Tibial nerve (tissue), 4 donors: ENCODE measurements at regions not wholly inside any gene's neighbourhood (a gene's known extent, or its start where the extent isn't known, plus 50 kb on each side); places are given as distances from the start of the nearest gene placed in this dataset.

ENCODE experiments used
- CTCF ChIP-seq, 5 experiments: fragments of 200-600 bp in 3 of 5; fragments of 450-650 bp in 2 of 5; sonication (generic) in 3 of 5; IDR thresholded peaks; one replicate each; pipeline ENCODE4 v1.5.1; 2016 to 2019; ENCODE audit warnings: antibody characterized with exemption in 5 of 5, mild to moderate bottlenecking in 3 of 5, moderate library complexity in 2 of 5
- EP300 ChIP-seq, 2 donors: sonication (generic); formaldehyde crosslinking; IDR thresholded peaks; one replicate each; pipeline ENCODE4 v1.6.1; 2017; ENCODE audit warnings: antibody characterized with exemption in 2 of 2, mild to moderate bottlenecking in 1 of 2
- POLR2A ChIP-seq, 2 donors: fragments of 450-650 bp; IDR thresholded peaks; one replicate each; pipeline ENCODE4 v1.6.1; 2017; ENCODE audit warnings: antibody characterized with exemption in 2 of 2, mild to moderate bottlenecking in 2 of 2, moderate library complexity in 2 of 2

GRCh38 chr1:220426989-220427388, 100.9 kb upstream of the MARK1 start:
- TF ChIP-seq EP300 (IDR thresholded peaks at IDR 0.05) (peak in 1 of 2 donors; percentile 86), CTCF (IDR thresholded peaks at IDR 0.05) (no peak), POLR2A (IDR thresholded peaks at IDR 0.05) (no peak)
